ENCODE measurements at regions not wholly inside any gene's neighbourhood (a gene's known extent, or its start where the extent isn't known, plus 50 kb on each side); places are given as distances from the start of the nearest gene placed in this dataset.

GRCh38 chr3:27567251-27567650, 83.1 kb upstream of the SLC4A7 start:
- H3K4me1 ChIP-seq = peaks cover 0 to 61% (median 30%) of the 10 kb centered on the region in 4 donors
- intact Hi-C loops (cut with DNase I; ENCODE audit: low total_unique reads) = loop anchor here (10.0 kb wide), 1 partner anchor 68 kb away; no protein-coding TSS in a partner anchor
- no peaks in the 10 kb centered on the region for H3K36me3 ChIP-seq
- TF ChIP-seq CTCF (IDR thresholded peaks at IDR 0.05) = no peak
- H3K27ac ChIP-seq = peak overlapping the region in 1 of 2 donors; percentile 80
- H3K4me3 ChIP-seq = no peak overlapping the region
- no peaks in the 10 kb centered on the region for H3K27me3 ChIP-seq
- DNase-seq = no peak
- no peaks in the 10 kb centered on the region for H3K9me3 ChIP-seq

DNA sequence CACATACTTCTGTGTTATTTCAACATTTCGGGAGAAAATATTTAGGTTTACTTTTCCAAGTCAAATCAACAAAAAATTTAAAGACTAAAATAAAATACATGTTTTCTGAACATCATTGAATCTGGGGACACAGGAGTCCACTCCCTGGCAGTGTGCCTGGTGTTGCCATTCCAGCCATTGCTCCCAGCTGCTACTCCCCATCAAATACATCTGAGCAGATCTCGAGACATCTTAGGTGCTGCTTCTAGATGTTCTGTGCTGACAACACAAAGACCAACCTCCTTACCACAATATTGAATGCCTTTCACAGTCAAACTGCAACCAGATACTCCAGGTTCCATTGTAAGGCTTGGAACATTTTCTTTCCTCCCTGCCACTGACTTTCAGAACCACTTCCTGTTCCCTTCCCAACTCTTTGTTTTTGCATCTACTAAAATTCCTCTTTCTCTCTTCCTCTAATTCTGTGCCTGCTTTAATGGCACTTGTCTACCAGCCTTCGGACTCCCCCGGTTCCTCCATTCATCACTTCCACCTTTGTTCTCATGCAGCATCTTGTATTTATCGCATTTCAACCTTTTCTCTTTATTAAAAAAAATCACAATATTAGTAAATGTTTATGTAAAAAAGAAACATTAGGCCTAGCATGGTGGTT, 81.1 kb upstream of the SLC4A7 start:
- H3K4me1 ChIP-seq = peaks cover 0 to 52% (median 17%) of the 10 kb centered on the region in 4 donors
- H3K4me3 ChIP-seq = no peak overlapping the region
- no peaks in the 10 kb centered on the region for H3K27me3 ChIP-seq
- no peak for DNase-seq
- no peaks in the 10 kb centered on the region for H3K36me3 ChIP-seq
- no peaks in the 10 kb centered on the region for H3K9me3 ChIP-seq
- H3K27ac ChIP-seq = peak overlapping the region; percentile 8 to 37
- intact Hi-C loops (cut with DNase I; ENCODE audit: low total_unique reads) = loop anchor here (10.0 kb wide), 1 partner anchor 69 kb away; no protein-coding TSS in a partner anchor
- TF ChIP-seq CTCF (IDR thresholded peaks at IDR 0.05) = no peak

GRCh38 chr3:27561576-27561975, 77.4 kb upstream of the SLC4A7 start:
- DNase-seq = no peak
- H3K36me3 ChIP-seq = no peaks in the 10 kb centered on the region
- TF ChIP-seq CTCF (IDR thresholded peaks at IDR 0.05) = no peak
- no peak overlapping the region for H3K27ac ChIP-seq
- H3K4me1 ChIP-seq = peaks cover 0 to 54% (median 17%) of the 10 kb centered on the region in 4 donors
- H3K4me3 ChIP-seq = no peak overlapping the region
- intact Hi-C loops (cut with DNase I; ENCODE audit: low total_unique reads) = loop anchor here (10.0 kb wide), 1 partner anchor 73 kb away; no protein-coding TSS in a partner anchor
- no peaks in the 10 kb centered on the region for H3K27me3 ChIP-seq
- H3K9me3 ChIP-seq = no peaks in the 10 kb centered on the region

- intact Hi-C loops (cut with DNase I; ENCODE audit: low total_unique reads) = loop anchor here (10.0 kb wide), 1 partner anchor 74 kb away; no protein-coding TSS in a partner anchor
These were observed 76.4 kb upstream of the SLC4A7 start for GRCh38 chr3:27560484-27561056.

DNA sequence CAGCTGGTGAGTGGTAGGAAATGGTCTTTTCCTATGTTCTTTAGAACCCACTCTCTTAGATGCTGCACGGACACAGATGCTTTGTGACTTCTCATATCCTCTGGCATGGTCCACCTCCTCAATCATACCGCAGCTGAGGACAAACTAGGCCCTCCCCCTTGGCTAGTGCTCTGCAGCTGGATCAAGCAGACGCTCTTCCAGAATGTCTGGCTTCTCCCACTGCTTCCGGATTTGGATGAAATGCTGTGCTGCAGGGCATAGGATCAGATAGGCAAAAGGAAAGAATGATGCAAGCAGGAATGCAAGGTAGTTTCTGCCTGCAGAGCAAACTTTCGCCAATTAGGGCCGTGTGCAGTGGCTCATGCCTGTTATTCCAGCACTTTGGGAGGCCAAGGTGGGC, 75.7 kb upstream of the SLC4A7 start:
- DNase-seq = peak; percentile 72 to 74
- intact Hi-C loops (cut with DNase I; ENCODE audit: low total_unique reads) = loop anchor here (10.0 kb wide), 1 partner anchor 75 kb away; no protein-coding TSS in a partner anchor
- Histone ChIP-seq H3K27me3 (no peaks in the 10 kb centered on the region), H3K9me3 (no peaks in the 10 kb centered on the region), H3K4me1 (peaks cover 0 to 52% (median 21%) of the 10 kb centered on the region in 4 donors), H3K36me3 (no peaks in the 10 kb centered on the region), H3K27ac (peak overlapping the region; percentile 51 to 80), H3K4me3 (no peak overlapping the region)
- no peak for TF ChIP-seq CTCF (IDR thresholded peaks at IDR 0.05)

More at GRCh38 chr3:27560484-27561056, 76.4 kb upstream of the SLC4A7 start:
- H3K27ac ChIP-seq = peak overlapping the region in 1 of 2 donors; percentile 80
- no peaks in the 10 kb centered on the region for H3K27me3 ChIP-seq
- H3K4me3 ChIP-seq = no peak overlapping the region
- DNase-seq = no peak
- no peaks in the 10 kb centered on the region for H3K9me3 ChIP-seq
- H3K36me3 ChIP-seq = no peaks in the 10 kb centered on the region
- H3K4me1 ChIP-seq = peaks cover 0 to 53% (median 21%) of the 10 kb centered on the region in 4 donors
- no peak for TF ChIP-seq CTCF (IDR thresholded peaks at IDR 0.05)
